SH-SY5Y (cell line): ENCODE measurements at regions not wholly inside any gene's neighbourhood (a gene's known extent, or its start where the extent isn't known, plus 50 kb on each side); places are given as distances from the start of the nearest gene placed in this dataset.

Experiments used
- GATA2 ChIP-seq: IDR thresholded peaks from 2 replicates; pipeline ENCODE4 v1.6.1; 2011; ENCODE audit warnings: mild to moderate bottlenecking, low read depth, low read length
- GATA3 ChIP-seq: IDR thresholded peaks from 2 replicates; pipeline ENCODE4 v1.6.1; 2011; ENCODE audit warnings: low read depth, mild to moderate bottlenecking, low read length, moderate library complexity

- TF ChIP-seq GATA3 (no peak), GATA2 (no peak)
Observed at GRCh38 chr15:95658799-95659198, 671.7 kb upstream of the NR2F2 start.
